ENCODE measurements at regions not wholly inside any gene's neighbourhood (a gene's known extent, or its start where the extent isn't known, plus 50 kb on each side); places are given as distances from the start of the nearest gene placed in this dataset.

GRCh38 chr2:15846626-15847025 lies 93.7 kb upstream of the MYCN start:
- TF ChIP-seq POLR2A (IDR thresholded peaks at IDR 0.05; ENCODE audit: low read depth, low read length) (no peak), SPI1 (IDR thresholded peaks at IDR 0.05; ENCODE audit: low read depth, low read length) (no peak), POLR2AphosphoS5 (IDR thresholded peaks at IDR 0.05; ENCODE audit: low read depth, low read length) (no peak), TAF1 (IDR thresholded peaks at IDR 0.05; ENCODE audit: low read depth, low read length) (no peak), POU2F2 (IDR thresholded peaks at IDR 0.05; ENCODE audit: low read depth, low read length) (no peak), PAX5 (IDR thresholded peaks at IDR 0.05; ENCODE audit: insufficient read depth, low read length, severe bottlenecking) (no peak)
- DNase-seq (ENCODE audit: insufficient read length, low spot score) = no peak
- no peak for FAIRE-seq

DNA sequence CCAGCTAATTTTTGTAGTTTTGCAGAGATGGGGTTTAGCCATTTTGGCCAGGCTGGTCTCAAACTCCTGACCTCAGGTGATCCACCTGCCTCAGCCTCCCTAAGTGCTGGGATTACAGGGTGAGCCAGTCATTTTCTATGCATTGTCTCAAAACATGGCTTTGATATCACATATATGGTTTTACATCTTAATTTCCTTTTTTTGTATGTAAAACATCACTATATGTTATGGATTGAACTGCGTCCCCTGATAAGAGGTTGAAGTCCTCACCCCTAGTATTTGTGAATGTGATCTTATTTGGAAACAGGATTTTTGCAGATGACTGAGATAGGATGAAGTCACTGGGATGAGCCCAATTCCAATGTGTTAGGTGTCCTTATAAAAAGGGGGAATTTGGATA lies 89.8 kb upstream of the MYCN start:
- FAIRE-seq = no peak
- TF ChIP-seq POU2F2 (IDR thresholded peaks at IDR 0.05; ENCODE audit: low read depth, low read length) (no peak), POLR2AphosphoS5 (IDR thresholded peaks at IDR 0.05; ENCODE audit: low read depth, low read length) (no peak), PAX5 (IDR thresholded peaks at IDR 0.05; ENCODE audit: insufficient read depth, low read length, severe bottlenecking) (no peak), POLR2A (IDR thresholded peaks at IDR 0.05; ENCODE audit: low read depth, low read length) (no peak)

GRCh38 chr2:15851076-15851693 lies 89.2 kb upstream of the MYCN start:
- TF ChIP-seq SPI1 (IDR thresholded peaks at IDR 0.05; ENCODE audit: low read depth, low read length) (no peak), POLR2A (IDR thresholded peaks at IDR 0.05; ENCODE audit: low read depth, low read length) (no peak), TAF1 (IDR thresholded peaks at IDR 0.05; ENCODE audit: low read depth, low read length) (no peak), POU2F2 (IDR thresholded peaks at IDR 0.05; ENCODE audit: low read depth, low read length) (no peak), POLR2AphosphoS5 (IDR thresholded peaks at IDR 0.05; ENCODE audit: low read depth, low read length) (no peak), PAX5 (IDR thresholded peaks at IDR 0.05; ENCODE audit: insufficient read depth, low read length, severe bottlenecking) (no peak)
- DNase-seq (ENCODE audit: insufficient read length, low spot score) (no peak), FAIRE-seq (no peak)

More for the DNA sequence above, 89.8 kb upstream of the MYCN start:
- DNase-seq (ENCODE audit: insufficient read length, low spot score) = no peak

DNA sequence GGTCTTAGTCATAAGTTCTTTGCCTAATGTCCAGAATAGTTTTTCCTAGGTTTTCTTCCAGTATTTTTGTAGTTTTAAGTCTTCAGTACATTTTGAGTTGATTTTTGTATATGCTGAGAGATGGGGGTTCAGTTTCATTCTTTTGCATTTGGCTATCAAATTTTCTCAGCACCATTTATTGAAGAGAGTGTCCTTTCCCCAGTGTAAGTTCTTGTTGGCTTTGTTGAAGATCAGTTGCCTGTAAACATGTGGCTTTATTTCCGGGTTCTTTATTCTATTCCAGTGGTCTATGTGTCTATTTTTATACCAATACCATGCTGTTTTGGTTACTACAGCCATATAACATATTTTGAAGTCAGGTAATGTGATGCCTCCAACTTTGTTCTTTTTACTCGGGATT lies 87.5 kb upstream of the MYCN start:
- FAIRE-seq = no peak
- DNase-seq (ENCODE audit: insufficient read length, low spot score) = no peak
- no peak for TF ChIP-seq SPI1 (IDR thresholded peaks at IDR 0.05; ENCODE audit: low read depth, low read length)
- no peak for TF ChIP-seq TAF1 (IDR thresholded peaks at IDR 0.05; ENCODE audit: low read depth, low read length)
- TF ChIP-seq POLR2AphosphoS5 (IDR thresholded peaks at IDR 0.05; ENCODE audit: low read depth, low read length) = no peak
- TF ChIP-seq PAX5 (IDR thresholded peaks at IDR 0.05; ENCODE audit: insufficient read depth, low read length, severe bottlenecking) = no peak
- no peak for TF ChIP-seq POU2F2 (IDR thresholded peaks at IDR 0.05; ENCODE audit: low read depth, low read length)
- TF ChIP-seq POLR2A (IDR thresholded peaks at IDR 0.05; ENCODE audit: low read depth, low read length) = no peak

GRCh38 chr2:15853903-15854302 lies 86.4 kb upstream of the MYCN start:
- FAIRE-seq (no peak), DNase-seq (ENCODE audit: insufficient read length, low spot score) (no peak)
- TF ChIP-seq PAX5 (IDR thresholded peaks at IDR 0.05; ENCODE audit: insufficient read depth, low read length, severe bottlenecking) (no peak), POU2F2 (IDR thresholded peaks at IDR 0.05; ENCODE audit: low read depth, low read length) (no peak), POLR2AphosphoS5 (IDR thresholded peaks at IDR 0.05; ENCODE audit: low read depth, low read length) (no peak)

- TF ChIP-seq TAF1 (IDR thresholded peaks at IDR 0.05; ENCODE audit: low read depth, low read length) (no peak), POU2F2 (IDR thresholded peaks at IDR 0.05; ENCODE audit: low read depth, low read length) (no peak), SPI1 (IDR thresholded peaks at IDR 0.05; ENCODE audit: low read depth, low read length) (no peak), POLR2A (IDR thresholded peaks at IDR 0.05; ENCODE audit: low read depth, low read length) (no peak), PAX5 (IDR thresholded peaks at IDR 0.05; ENCODE audit: insufficient read depth, low read length, severe bottlenecking) (no peak), POLR2AphosphoS5 (IDR thresholded peaks at IDR 0.05; ENCODE audit: low read depth, low read length) (no peak)
- DNase-seq (ENCODE audit: insufficient read length, low spot score) (no peak), FAIRE-seq (no peak)
Observed at GRCh38 chr2:15855766-15856260, 84.5 kb upstream of the MYCN start.

- no peak for FAIRE-seq
- DNase-seq (ENCODE audit: insufficient read length, low spot score) = no peak
- TF ChIP-seq TAF1 (IDR thresholded peaks at IDR 0.05; ENCODE audit: low read depth, low read length) = no peak
- TF ChIP-seq POU2F2 (IDR thresholded peaks at IDR 0.05; ENCODE audit: low read depth, low read length) = no peak
- TF ChIP-seq PAX5 (IDR thresholded peaks at IDR 0.05; ENCODE audit: insufficient read depth, low read length, severe bottlenecking) = no peak
- TF ChIP-seq SPI1 (IDR thresholded peaks at IDR 0.05; ENCODE audit: low read depth, low read length) = no peak
- TF ChIP-seq POLR2A (IDR thresholded peaks at IDR 0.05; ENCODE audit: low read depth, low read length) = no peak
- no peak for TF ChIP-seq POLR2AphosphoS5 (IDR thresholded peaks at IDR 0.05; ENCODE audit: low read depth, low read length)
Observed at GRCh38 chr2:15856318-15856717, 84.0 kb upstream of the MYCN start.

DNA sequence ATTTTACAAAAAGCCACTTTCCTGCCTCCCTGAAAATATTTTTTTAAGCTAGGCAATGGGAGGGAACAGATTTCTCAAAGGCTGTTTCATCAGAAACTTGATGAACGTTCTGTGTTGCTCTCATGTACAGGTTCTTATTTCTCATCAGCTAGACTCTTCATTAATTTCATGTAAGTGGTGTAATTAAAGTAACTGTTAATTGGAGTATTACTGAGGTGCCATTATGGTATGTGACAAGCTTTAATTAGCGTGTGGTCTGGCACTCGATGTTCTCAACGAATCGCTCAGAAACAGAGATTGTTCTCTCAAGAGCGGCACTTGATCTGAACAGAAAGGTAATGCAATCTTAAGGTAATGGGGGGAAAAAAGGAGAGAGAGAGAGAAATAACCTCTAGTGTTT lies 81.9 kb upstream of the MYCN start:
- DNase-seq (ENCODE audit: insufficient read length, low spot score) (no peak), FAIRE-seq (no peak)
- TF ChIP-seq TAF1 (IDR thresholded peaks at IDR 0.05; ENCODE audit: low read depth, low read length) (no peak), PAX5 (IDR thresholded peaks at IDR 0.05; ENCODE audit: insufficient read depth, low read length, severe bottlenecking) (no peak), SPI1 (IDR thresholded peaks at IDR 0.05; ENCODE audit: low read depth, low read length) (no peak), POLR2AphosphoS5 (IDR thresholded peaks at IDR 0.05; ENCODE audit: low read depth, low read length) (no peak), POU2F2 (IDR thresholded peaks at IDR 0.05; ENCODE audit: low read depth, low read length) (no peak), POLR2A (IDR thresholded peaks at IDR 0.05; ENCODE audit: low read depth, low read length) (no peak)

GRCh38 chr2:15860051-15860663 lies 80.2 kb upstream of the MYCN start:
- DNase-seq (ENCODE audit: insufficient read length, low spot score) (no peak), FAIRE-seq (no peak)
- TF ChIP-seq SPI1 (IDR thresholded peaks at IDR 0.05; ENCODE audit: low read depth, low read length) = no peak
- TF ChIP-seq POU2F2 (IDR thresholded peaks at IDR 0.05; ENCODE audit: low read depth, low read length) = no peak
- no peak for TF ChIP-seq TAF1 (IDR thresholded peaks at IDR 0.05; ENCODE audit: low read depth, low read length)
- TF ChIP-seq POLR2A (IDR thresholded peaks at IDR 0.05; ENCODE audit: low read depth, low read length) = no peak
- TF ChIP-seq POLR2AphosphoS5 (IDR thresholded peaks at IDR 0.05; ENCODE audit: low read depth, low read length) = no peak
- no peak for TF ChIP-seq PAX5 (IDR thresholded peaks at IDR 0.05; ENCODE audit: insufficient read depth, low read length, severe bottlenecking)
